ENCODE measurements at regions not wholly inside any gene's neighbourhood (a gene's known extent, or its start where the extent isn't known, plus 50 kb on each side); places are given as distances from the start of the nearest gene placed in this dataset.

DNA sequence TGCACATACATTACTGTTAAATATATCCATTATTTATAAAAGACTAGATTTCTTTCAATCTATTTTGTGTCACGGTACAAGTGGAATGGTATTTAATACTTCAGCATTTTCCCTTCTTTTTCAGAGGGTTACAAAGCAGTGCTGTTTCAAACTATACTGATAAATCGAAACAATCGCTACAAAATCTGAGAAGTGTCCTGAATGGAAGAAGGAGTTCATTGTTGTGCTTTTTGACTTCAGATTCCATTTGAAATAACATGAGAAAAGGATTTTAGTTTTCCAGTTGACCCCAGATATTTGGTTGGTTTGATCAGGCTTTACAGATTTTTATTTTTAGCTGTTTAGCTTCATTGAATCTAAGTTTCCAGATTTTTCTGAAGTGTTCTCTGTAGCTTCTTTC, 292.1 kb upstream of the ANKRD50 start (continued):
- TF ChIP-seq, protein P1, sequence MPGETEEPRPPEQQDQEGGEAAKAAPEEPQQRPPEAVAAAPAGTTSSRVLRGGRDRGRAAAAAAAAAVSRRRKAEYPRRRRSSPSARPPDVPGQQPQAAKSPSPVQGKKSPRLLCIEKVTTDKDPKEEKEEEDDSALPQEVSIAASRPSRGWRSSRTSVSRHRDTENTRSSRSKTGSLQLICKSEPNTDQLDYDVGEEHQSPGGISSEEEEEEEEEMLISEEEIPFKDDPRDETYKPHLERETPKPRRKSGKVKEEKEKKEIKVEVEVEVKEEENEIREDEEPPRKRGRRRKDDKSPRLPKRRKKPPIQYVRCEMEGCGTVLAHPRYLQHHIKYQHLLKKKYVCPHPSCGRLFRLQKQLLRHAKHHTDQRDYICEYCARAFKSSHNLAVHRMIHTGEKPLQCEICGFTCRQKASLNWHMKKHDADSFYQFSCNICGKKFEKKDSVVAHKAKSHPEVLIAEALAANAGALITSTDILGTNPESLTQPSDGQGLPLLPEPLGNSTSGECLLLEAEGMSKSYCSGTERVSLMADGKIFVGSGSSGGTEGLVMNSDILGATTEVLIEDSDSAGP (CRISPR knock-in tag; IDR thresholded peaks at IDR 0.05) = no peak

DNA sequence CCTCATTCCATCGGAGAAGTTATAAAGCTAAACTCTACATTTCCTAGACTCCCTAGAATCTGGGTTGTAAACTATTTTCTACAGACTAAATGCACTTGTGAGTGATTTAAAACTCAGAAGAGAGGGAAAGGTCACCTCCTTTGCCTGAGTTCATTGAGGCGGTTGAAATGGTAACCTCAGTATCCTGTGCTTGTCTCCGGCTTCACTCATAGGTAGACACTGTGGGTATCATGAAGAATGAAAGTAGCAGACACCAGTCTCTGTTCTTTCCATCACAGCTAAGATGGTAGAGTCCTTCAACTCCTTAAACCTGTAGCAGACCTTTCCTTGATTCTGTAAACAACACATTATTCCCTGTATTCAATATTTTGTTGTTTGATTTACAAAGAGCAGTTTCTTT, 291.3 kb upstream of the ANKRD50 start:
- H3K4me3 ChIP-seq = no peak overlapping the region
- no peaks in the 10 kb centered on the region for H3K27me3 ChIP-seq (ENCODE audit: control insufficient read depth in 2 of 2, insufficient read depth in 2 of 2, low read length in 2 of 2)
- no peak overlapping the region for H3K9ac ChIP-seq (ENCODE audit: insufficient read depth in 1 of 2, low read depth in 2 of 2, low read length in 2 of 2)
- ATAC-seq = no peak
- ChIA-PET POLR2A (interaction anchor here (0.8 kb wide), 1 partner anchor 54 kb away, joined by 3 read pairs; no protein-coding TSS in a partner anchor), CTCF (ENCODE audit: low intra/inter-chr PET ratio) (no interaction called here)
- intact Hi-C loops (cut with micrococcal nuclease) = no loop called here
- DNase-seq (ENCODE audit: extremely low read depth in 1 of 4, low spot score in 3 of 4) = no peak
- BruUV-seq (replicated peaks) = no TSS peak
- no peaks in the 10 kb centered on the region for H3K36me3 ChIP-seq (ENCODE audit: control insufficient read depth, insufficient read depth, low read length)
- WGBS (ENCODE audit: insufficient coverage, low coverage, missing lambda C conversion rate) = 0% methylated on average over 3 of the region's 3 CpGs
- no peak for FAIRE-seq
- H2AFZ ChIP-seq (ENCODE audit: low read depth, low read length) = no peak overlapping the region
- no peaks in the 10 kb centered on the region for H3K9me1 ChIP-seq (ENCODE audit: control insufficient read depth, insufficient read depth, low read length)
- no peaks in the 10 kb centered on the region for H3K9me3 ChIP-seq (replicated peaks; ENCODE audit: control insufficient read depth, insufficient read depth, low read depth, low read length)
- no peaks in the 10 kb centered on the region for H4K20me1 ChIP-seq (replicated peaks; ENCODE audit: control insufficient read depth, insufficient read depth, low read length)
- H3K27ac ChIP-seq (ENCODE audit: extremely low read depth, low read depth, low read length) = no peak overlapping the region
- no peak overlapping the region for H3K4me2 ChIP-seq (ENCODE audit: insufficient read depth, low read length)
- in situ Hi-C loops (cut with MboI) = no loop called here
- H3K4me1 ChIP-seq (replicated peaks in 1 of 2; ENCODE audit: control insufficient read depth in 2 of 2, insufficient read depth in 2 of 2, low read length in 2 of 2) = no peaks in the 10 kb centered on the region
- H3K79me2 ChIP-seq (ENCODE audit: control insufficient read depth, insufficient read depth, low read length) = no peaks in the 10 kb centered on the region
- no peak for TF ChIP-seq ZNF347 (CRISPR knock-in tag; IDR thresholded peaks at IDR 0.05; ENCODE audit: low read depth)
- no peak for TF ChIP-seq ZNF696 (CRISPR knock-in tag; conservative IDR thresholded peaks at IDR 0.05)
- TF ChIP-seq, protein P2, sequence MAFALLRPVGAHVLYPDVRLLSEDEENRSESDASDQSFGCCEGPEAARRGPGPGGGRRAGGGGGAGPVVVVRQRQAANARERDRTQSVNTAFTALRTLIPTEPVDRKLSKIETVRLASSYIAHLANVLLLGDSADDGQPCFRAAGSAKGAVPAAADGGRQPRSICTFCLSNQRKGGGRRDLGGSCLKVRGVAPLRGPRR (CRISPR knock-in tag; IDR thresholded peaks at IDR 0.05) = no peak
- no peak for TF ChIP-seq ZNF766 (CRISPR knock-in tag; conservative IDR thresholded peaks at IDR 0.05)
- no peak for TF ChIP-seq HCFC1 (IDR thresholded peaks at IDR 0.05; ENCODE audit: low read depth, low read length)
- no peak for TF ChIP-seq NCOA6 (IDR thresholded peaks at IDR 0.05)
- TF ChIP-seq, protein P3, sequence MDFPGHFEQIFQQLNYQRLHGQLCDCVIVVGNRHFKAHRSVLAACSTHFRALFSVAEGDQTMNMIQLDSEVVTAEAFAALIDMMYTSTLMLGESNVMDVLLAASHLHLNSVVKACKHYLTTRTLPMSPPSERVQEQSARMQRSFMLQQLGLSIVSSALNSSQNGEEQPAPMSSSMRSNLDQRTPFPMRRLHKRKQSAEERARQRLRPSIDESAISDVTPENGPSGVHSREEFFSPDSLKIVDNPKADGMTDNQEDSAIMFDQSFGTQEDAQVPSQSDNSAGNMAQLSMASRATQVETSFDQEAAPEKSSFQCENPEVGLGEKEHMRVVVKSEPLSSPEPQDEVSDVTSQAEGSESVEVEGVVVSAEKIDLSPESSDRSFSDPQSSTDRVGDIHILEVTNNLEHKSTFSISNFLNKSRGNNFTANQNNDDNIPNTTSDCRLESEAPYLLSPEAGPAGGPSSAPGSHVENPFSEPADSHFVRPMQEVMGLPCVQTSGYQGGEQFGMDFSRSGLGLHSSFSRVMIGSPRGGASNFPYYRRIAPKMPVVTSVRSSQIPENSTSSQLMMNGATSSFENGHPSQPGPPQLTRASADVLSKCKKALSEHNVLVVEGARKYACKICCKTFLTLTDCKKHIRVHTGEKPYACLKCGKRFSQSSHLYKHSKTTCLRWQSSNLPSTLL (IDR thresholded peaks at IDR 0.05) = no peak
- no peak for TF ChIP-seq MED1 (CRISPR knock-in tag; IDR thresholded peaks at IDR 0.05; ENCODE audit: borderline replicate concordance)
- no peak for TF ChIP-seq ESRRA (IDR thresholded peaks at IDR 0.05; ENCODE audit: borderline replicate concordance, low read depth)
- no peak for TF ChIP-seq ZSCAN32 (CRISPR knock-in tag; IDR thresholded peaks at IDR 0.05)
- no peak for TF ChIP-seq ZNF253 (CRISPR knock-in tag; conservative IDR thresholded peaks at IDR 0.05)
- no peak for TF ChIP-seq COPS2 (conservative IDR thresholded peaks at IDR 0.05)
- TF ChIP-seq, protein P4, sequence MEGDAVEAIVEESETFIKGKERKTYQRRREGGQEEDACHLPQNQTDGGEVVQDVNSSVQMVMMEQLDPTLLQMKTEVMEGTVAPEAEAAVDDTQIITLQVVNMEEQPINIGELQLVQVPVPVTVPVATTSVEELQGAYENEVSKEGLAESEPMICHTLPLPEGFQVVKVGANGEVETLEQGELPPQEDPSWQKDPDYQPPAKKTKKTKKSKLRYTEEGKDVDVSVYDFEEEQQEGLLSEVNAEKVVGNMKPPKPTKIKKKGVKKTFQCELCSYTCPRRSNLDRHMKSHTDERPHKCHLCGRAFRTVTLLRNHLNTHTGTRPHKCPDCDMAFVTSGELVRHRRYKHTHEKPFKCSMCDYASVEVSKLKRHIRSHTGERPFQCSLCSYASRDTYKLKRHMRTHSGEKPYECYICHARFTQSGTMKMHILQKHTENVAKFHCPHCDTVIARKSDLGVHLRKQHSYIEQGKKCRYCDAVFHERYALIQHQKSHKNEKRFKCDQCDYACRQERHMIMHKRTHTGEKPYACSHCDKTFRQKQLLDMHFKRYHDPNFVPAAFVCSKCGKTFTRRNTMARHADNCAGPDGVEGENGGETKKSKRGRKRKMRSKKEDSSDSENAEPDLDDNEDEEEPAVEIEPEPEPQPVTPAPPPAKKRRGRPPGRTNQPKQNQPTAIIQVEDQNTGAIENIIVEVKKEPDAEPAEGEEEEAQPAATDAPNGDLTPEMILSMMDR (IDR thresholded peaks at IDR 0.05 in 2 of 3, conservative IDR thresholded peaks at IDR 0.05 in 1 of 3; ENCODE audit: insufficient read depth in 2 of 3, low read depth in 1 of 3, low read length in 3 of 3) = no peak
- TF ChIP-seq BRD4 (IDR thresholded peaks at IDR 0.05) = no peak
- no peak for TF ChIP-seq MXI1 (IDR thresholded peaks at IDR 0.05; ENCODE audit: low read depth, low read length)
- no peak for TF ChIP-seq PTRF (tag; IDR thresholded peaks at IDR 0.05)
- no peak for TF ChIP-seq HSF4 (CRISPR knock-in tag; IDR thresholded peaks at IDR 0.05; ENCODE audit: borderline replicate concordance)
